Mucosa of descending colon (tissue), 3 donors: ENCODE measurements at regions not wholly inside any gene's neighbourhood (a gene's known extent, or its start where the extent isn't known, plus 50 kb on each side); places are given as distances from the start of the nearest gene placed in this dataset.
A peak's percentile ranks its signal among the peaks of the same experiment; 100 is the strongest.

Experiments
- ATAC-seq: fragments of 200-7000 bp; cut with Tn5 transposase; one replicate; pipeline ENCODE4 v1.9.1; 2020; ENCODE audit warnings: mild to moderate bottlenecking, moderate library complexity
- DNase-seq, 3 donors: peaks; one replicate each; pipeline ENCODE4 v3.0.0-alpha.2; 2020
- H3K36me3 ChIP-seq: fragments of 200-600 bp; one replicate; pipeline ENCODE4 v1.8.0; 2021; ENCODE audit warnings: low read depth, mild to moderate bottlenecking
- H3K4me1 ChIP-seq: fragments of 200-600 bp; one replicate; pipeline ENCODE4 v1.8.0; 2021; ENCODE audit warnings: low read depth, mild to moderate bottlenecking
- H3K4me3 ChIP-seq: fragments of 200-600 bp; one replicate; pipeline ENCODE4 v1.8.0; 2021; ENCODE audit warnings: mild to moderate bottlenecking
- H3K9me3 ChIP-seq: fragments of 200-600 bp; one replicate; pipeline ENCODE4 v1.8.0; 2021; ENCODE audit warnings: mild to moderate bottlenecking
- intact Hi-C, 2 donors: fragments of 100-400 bp; cut with DNase I in 1 of 2; cut with micrococcal nuclease in 1 of 2; formaldehyde crosslinking; loops; one replicate each; pipeline versions ENCODE4 v1.11.0 to v1.11.1; 2022; cut with DNase I, micrococcal nuclease
- TF ChIP-seq, protein P1 (sequence below): fragments of 200-600 bp; IDR thresholded peaks from one replicate; pipeline ENCODE4 v1.8.0; 2022; ENCODE audit warnings: antibody characterized with exemption, mild to moderate bottlenecking
- donor health status: DM: no; HTN: no; CAD: no; lungs with moderate emphysema.
- donor health status: DM: no; HTN: no; CAD: no.
- donor health status: DM: no; HTN: yes; CAD: no.

GRCh38 chr14:26023967-26024366 lies 573.9 kb downstream of the NOVA1 start:
- Histone ChIP-seq H3K36me3 (no peaks in the 10 kb centered on the region), H3K9me3 (no peaks in the 10 kb centered on the region), H3K4me3 (no peak overlapping the region), H3K4me1 (no peaks in the 10 kb centered on the region)
- DNase-seq (no peak), ATAC-seq (no peak)
- intact Hi-C loops, result no loop called here
- TF ChIP-seq, protein P1, sequence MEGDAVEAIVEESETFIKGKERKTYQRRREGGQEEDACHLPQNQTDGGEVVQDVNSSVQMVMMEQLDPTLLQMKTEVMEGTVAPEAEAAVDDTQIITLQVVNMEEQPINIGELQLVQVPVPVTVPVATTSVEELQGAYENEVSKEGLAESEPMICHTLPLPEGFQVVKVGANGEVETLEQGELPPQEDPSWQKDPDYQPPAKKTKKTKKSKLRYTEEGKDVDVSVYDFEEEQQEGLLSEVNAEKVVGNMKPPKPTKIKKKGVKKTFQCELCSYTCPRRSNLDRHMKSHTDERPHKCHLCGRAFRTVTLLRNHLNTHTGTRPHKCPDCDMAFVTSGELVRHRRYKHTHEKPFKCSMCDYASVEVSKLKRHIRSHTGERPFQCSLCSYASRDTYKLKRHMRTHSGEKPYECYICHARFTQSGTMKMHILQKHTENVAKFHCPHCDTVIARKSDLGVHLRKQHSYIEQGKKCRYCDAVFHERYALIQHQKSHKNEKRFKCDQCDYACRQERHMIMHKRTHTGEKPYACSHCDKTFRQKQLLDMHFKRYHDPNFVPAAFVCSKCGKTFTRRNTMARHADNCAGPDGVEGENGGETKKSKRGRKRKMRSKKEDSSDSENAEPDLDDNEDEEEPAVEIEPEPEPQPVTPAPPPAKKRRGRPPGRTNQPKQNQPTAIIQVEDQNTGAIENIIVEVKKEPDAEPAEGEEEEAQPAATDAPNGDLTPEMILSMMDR, result no peak

DNA sequence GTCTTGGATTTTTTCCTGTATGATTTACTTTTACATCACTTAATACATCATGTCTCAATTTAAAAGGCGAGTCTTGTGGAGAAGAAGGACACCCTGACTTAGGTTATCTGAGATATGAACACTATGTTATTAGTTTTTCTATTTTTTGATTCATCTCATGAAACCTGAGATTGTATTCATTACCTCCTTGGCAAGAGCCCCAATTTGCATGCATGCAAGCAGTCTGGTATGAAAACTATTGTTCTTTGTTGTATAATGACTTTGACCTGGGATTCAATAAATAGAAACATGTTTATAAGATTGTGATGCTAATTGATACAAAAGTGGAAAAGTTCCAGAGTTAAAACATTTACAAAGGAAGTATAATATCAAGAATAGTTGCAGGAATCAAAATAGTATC lies 576.1 kb downstream of the NOVA1 start:
- Histone ChIP-seq H3K36me3 (no peaks in the 10 kb centered on the region), H3K4me3 (no peak overlapping the region), H3K9me3 (no peaks in the 10 kb centered on the region), H3K4me1 (no peaks in the 10 kb centered on the region)
- intact Hi-C loops, result no loop called here
- ATAC-seq, result no peak
- DNase-seq, result no peak
- TF ChIP-seq, protein P1, result no peak

GRCh38 chr14:26017270-26017669 lies 580.6 kb downstream of the NOVA1 start:
- no peaks in the 10 kb centered on the region for H3K4me1 ChIP-seq
- TF ChIP-seq, protein P1, result no peak
- H3K9me3 ChIP-seq, result no peaks in the 10 kb centered on the region
- no peaks in the 10 kb centered on the region for H3K36me3 ChIP-seq
- H3K4me3 ChIP-seq, result no peak overlapping the region
- DNase-seq (no peak), ATAC-seq (no peak)
- intact Hi-C loops, result no loop called here

GRCh38 chr14:26008290-26008689 lies 589.5 kb downstream of the NOVA1 start:
- no peak for ATAC-seq
- Histone ChIP-seq H3K36me3 (no peaks in the 10 kb centered on the region), H3K4me3 (no peak overlapping the region), H3K4me1 (no peaks in the 10 kb centered on the region), H3K9me3 (no peaks in the 10 kb centered on the region)
- intact Hi-C loops, result no loop called here
- DNase-seq, result peak in 1 of 3 donors; percentile 2
- TF ChIP-seq, protein P1, result no peak

GRCh38 chr14:26004342-26004741 lies 593.5 kb downstream of the NOVA1 start:
- no peak for ATAC-seq
- TF ChIP-seq, protein P1, result no peak
- Histone ChIP-seq H3K4me3 (no peak overlapping the region), H3K4me1 (no peaks in the 10 kb centered on the region), H3K36me3 (no peaks in the 10 kb centered on the region), H3K9me3 (no peaks in the 10 kb centered on the region)
- intact Hi-C loops, result no loop called here
- DNase-seq, result no peak

DNA sequence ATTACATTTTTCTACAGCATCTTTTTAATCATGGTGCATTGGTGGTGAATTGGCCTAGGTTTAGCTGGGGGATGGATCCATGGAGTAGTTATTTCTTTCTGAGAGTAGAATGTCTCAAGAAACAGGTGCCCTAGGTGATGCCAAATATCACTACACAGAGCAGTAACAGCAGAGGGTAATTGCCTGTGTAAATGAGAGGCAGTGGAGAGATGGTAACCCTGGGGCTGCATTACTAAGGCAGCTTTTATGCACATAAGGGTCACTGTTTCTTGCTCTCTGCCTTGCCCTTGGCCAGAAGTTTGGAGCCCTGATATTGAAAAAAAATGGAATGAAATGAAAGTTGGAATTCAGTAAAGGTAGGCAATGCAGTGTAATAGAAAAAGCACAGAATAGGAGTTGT lies 604.0 kb downstream of the NOVA1 start:
- Histone ChIP-seq H3K4me1 (no peaks in the 10 kb centered on the region), H3K9me3 (no peaks in the 10 kb centered on the region), H3K4me3 (no peak overlapping the region), H3K36me3 (no peaks in the 10 kb centered on the region)
- intact Hi-C loops, result no loop called here
- ATAC-seq (no peak), DNase-seq (no peak)
- TF ChIP-seq, protein P1, result no peak
